Nephron progenitor cell (in vitro differentiated cells): ENCODE measurements at regions not wholly inside any gene's neighbourhood (a gene's known extent, or its start where the extent isn't known, plus 50 kb on each side); places are given as distances from the start of the nearest gene placed in this dataset.

Experiments used
- DNase-seq: peaks from one replicate; pipeline ENCODE4 v3.0.0; 2021
- H3K27ac Mint-ChIP-seq: 2 replicates; pipeline ENCODE4 v1.8.0; 2021; ENCODE audit warnings: mild to moderate bottlenecking, moderate library complexity, mixed read lengths
- H3K27me3 Mint-ChIP-seq: 2 replicates; pipeline ENCODE4 v1.8.0; 2021; ENCODE audit warnings: mild to moderate bottlenecking, low read depth, mixed read lengths; ENCODE audit not compliant: poor library complexity
- H3K36me3 Mint-ChIP-seq: 2 replicates; pipeline ENCODE4 v1.8.0; 2021; ENCODE audit warnings: low read depth, mixed read lengths
- H3K4me1 Mint-ChIP-seq: 2 replicates; pipeline ENCODE4 v1.8.0; 2021; ENCODE audit warnings: mixed read lengths
- H3K4me3 Mint-ChIP-seq: 2 replicates; pipeline ENCODE4 v1.8.0; 2021; ENCODE audit warnings: mild to moderate bottlenecking, moderate library complexity, mixed read lengths
- H3K9me3 Mint-ChIP-seq: 2 replicates; pipeline ENCODE4 v1.8.0; 2021; ENCODE audit warnings: mild to moderate bottlenecking, moderate library complexity, mixed read lengths
- CTCF ChIP-seq: fragments of 200-600 bp; sonication (generic); IDR thresholded peaks from 2 replicates; pipeline ENCODE4 v1.5.0; 2021; ENCODE audit warnings: antibody characterized with exemption

GRCh38 chr2:7117076-7117475, 199.9 kb downstream of the RNF144A start:
- Mint-ChIP-seq H3K4me1 (peaks cover 8% of the 10 kb centered on the region), H3K27me3 (peaks cover 2% of the 10 kb centered on the region), H3K4me3 (no peak overlapping the region), H3K9me3 (peaks cover 22% of the 10 kb centered on the region), H3K27ac (no peak overlapping the region), H3K36me3 (peaks cover 23% of the 10 kb centered on the region)
- TF ChIP-seq CTCF: no peak
- DNase-seq: no peak

- Mint-ChIP-seq H3K9me3 (peaks cover 13% of the 10 kb centered on the region), H3K27ac (no peak overlapping the region), H3K36me3 (peaks cover 14% of the 10 kb centered on the region), H3K4me3 (no peak overlapping the region), H3K27me3 (no peaks in the 10 kb centered on the region), H3K4me1 (peaks cover 8% of the 10 kb centered on the region)
- TF ChIP-seq CTCF: no peak
- DNase-seq: no peak
These were observed 201.5 kb downstream of the RNF144A start for GRCh38 chr2:7118606-7119131.

GRCh38 chr2:7119132-7119835, 202.1 kb downstream of the RNF144A start:
- no peak overlapping the region for H3K27ac Mint-ChIP-seq
- peak; percentile 65 for TF ChIP-seq CTCF
- H3K36me3 Mint-ChIP-seq: peaks cover 9% of the 10 kb centered on the region
- no peak overlapping the region for H3K4me3 Mint-ChIP-seq
- peak; percentile 56 for DNase-seq
- H3K4me1 Mint-ChIP-seq: peaks cover 8% of the 10 kb centered on the region
- H3K27me3 Mint-ChIP-seq: no peaks in the 10 kb centered on the region
- H3K9me3 Mint-ChIP-seq: peaks cover 8% of the 10 kb centered on the region

- DNase-seq: no peak
- H3K36me3 Mint-ChIP-seq: no peaks in the 10 kb centered on the region
- peaks cover 8% of the 10 kb centered on the region for H3K4me1 Mint-ChIP-seq
- H3K9me3 Mint-ChIP-seq: no peaks in the 10 kb centered on the region
- H3K27me3 Mint-ChIP-seq: no peaks in the 10 kb centered on the region
- no peak overlapping the region for H3K4me3 Mint-ChIP-seq
- TF ChIP-seq CTCF: no peak
- no peak overlapping the region for H3K27ac Mint-ChIP-seq
These were observed 204.6 kb downstream of the RNF144A start for GRCh38 chr2:7121851-7122250.

GRCh38 chr2:7127156-7127555, 209.9 kb downstream of the RNF144A start:
- no peak for DNase-seq
- no peaks in the 10 kb centered on the region for H3K27me3 Mint-ChIP-seq
- no peak for TF ChIP-seq CTCF
- no peak overlapping the region for H3K4me3 Mint-ChIP-seq
- peaks cover 4% of the 10 kb centered on the region for H3K9me3 Mint-ChIP-seq
- H3K36me3 Mint-ChIP-seq: no peaks in the 10 kb centered on the region
- no peak overlapping the region for H3K27ac Mint-ChIP-seq
- H3K4me1 Mint-ChIP-seq: no peaks in the 10 kb centered on the region

- DNase-seq: no peak
- H3K27ac Mint-ChIP-seq: no peak overlapping the region
- no peaks in the 10 kb centered on the region for H3K27me3 Mint-ChIP-seq
- peaks cover 4% of the 10 kb centered on the region for H3K9me3 Mint-ChIP-seq
- no peak for TF ChIP-seq CTCF
- no peaks in the 10 kb centered on the region for H3K4me1 Mint-ChIP-seq
- H3K4me3 Mint-ChIP-seq: no peak overlapping the region
- H3K36me3 Mint-ChIP-seq: no peaks in the 10 kb centered on the region
These were observed 210.5 kb downstream of the RNF144A start for GRCh38 chr2:7127687-7128086.
